A549 (cell line): ENCODE measurements at regions not wholly inside any gene's neighbourhood (a gene's known extent, or its start where the extent isn't known, plus 50 kb on each side); places are given as distances from the start of the nearest gene placed in this dataset.

ENCODE experiments used
- ATAC-seq, 2 experiments: fragments of 200-7000 bp in 1 of 2; fragments of >200 bp in 1 of 2; cut with Nextera tagmentation in 1 of 2; cut with Tn5 transposase in 1 of 2; 3 replicates each; pipeline versions ENCODE4 v1.8.0 to v1.9.1; 2018 to 2020; ENCODE audit warnings: mild to moderate bottlenecking in 1 of 2, moderate library complexity in 1 of 2
- CTCF ChIA-PET: fragments of 300-600 bp; sonication (Branson Sonifier 250); formaldehyde crosslinking; extraction: SDS; loops from one replicate; lab custom pipeline; 2021; ENCODE audit warnings: antibody characterized with exemption, inconsistent platforms; lab: Yijun Ruan, JAX
- POLR2A ChIA-PET: fragments of 350-600 bp; formaldehyde crosslinking; extraction: SDS; loops from one replicate; lab custom pipeline; 2021; ENCODE audit warnings: antibody characterized with exemption, inconsistent platforms; lab: Yijun Ruan, JAX
- DNase-seq, 2 experiments: peaks; one replicate each; pipeline versions ENCODE4 v3.0.0 to v3.0.0-alpha.2; 2011 to 2016; ENCODE audit warnings: low read depth in 1 of 2, low spot score in 1 of 2
- FAIRE-seq: peaks from 2 replicates; lab custom pipeline; 2011; peaks lifted over from hg19 to GRCh38; lab: Jason Lieb, UNC
- H3K27ac ChIP-seq, 2 experiments: fragments of >200 bp; sonication (Bioruptor Twin); formaldehyde crosslinking; 3 replicates each; pipeline ENCODE4 v1.5.1; 2016 to 2017
- H3K4me1 ChIP-seq: fragments of >200 bp; sonication (Bioruptor Twin); formaldehyde crosslinking; 3 replicates; pipeline ENCODE4 v1.6.1; 2016
- H3K4me2 ChIP-seq: fragments of >200 bp; sonication (Bioruptor Twin); formaldehyde crosslinking; 3 replicates; pipeline ENCODE4 v1.6.1; 2016
- H3K4me3 ChIP-seq: fragments of >200 bp; sonication (Bioruptor Twin); formaldehyde crosslinking; 3 replicates; pipeline ENCODE4 v1.5.1; 2016
- H3K9me3 ChIP-seq: fragments of >200 bp; sonication (Bioruptor Twin); formaldehyde crosslinking; 3 replicates; pipeline ENCODE4 v1.6.1; 2016
- CHD4 ChIP-seq: fragments of 200-600 bp; sonication (generic); IDR thresholded peaks from 2 replicates; pipeline ENCODE4 v1.6.1; 2016; ENCODE audit warnings: antibody characterized with exemption, mild to moderate bottlenecking, borderline replicate concordance
- EHF ChIP-seq: fragments of 250-450 bp; sonication (Bioruptor Pico); IDR thresholded peaks from 2 replicates; pipeline ENCODE4 v1.5.0; 2020; ENCODE audit warnings: mild to moderate bottlenecking
- EHMT2 ChIP-seq: fragments of 200-600 bp; sonication (generic); IDR thresholded peaks from 2 replicates; pipeline ENCODE4 v1.6.1; 2016; ENCODE audit warnings: antibody characterized with exemption, low read depth, mild to moderate bottlenecking, moderate library complexity
- EP300 ChIP-seq, 2 experiments: fragments of >200 bp; sonication (Bioruptor Twin); formaldehyde crosslinking; IDR thresholded peaks; 2 replicates in 1 of 2; 3 replicates in 1 of 2; pipeline ENCODE4 v1.6.1; 2016 to 2017
- FOSL2 ChIP-seq, 2 experiments: fragments of 450-650 bp in 1 of 2; fragments of >200 bp in 1 of 2; sonication (Bioruptor Twin) in 1 of 2; formaldehyde crosslinking; IDR thresholded peaks; 2 replicates each; pipeline versions ENCODE4 v1.5.0 to v1.6.1; 2016 to 2020; ENCODE audit warnings: mild to moderate bottlenecking in 1 of 2, moderate library complexity in 1 of 2
- GATA3 ChIP-seq: IDR thresholded peaks from 2 replicates; pipeline ENCODE4 v1.6.1; 2012; ENCODE audit warnings: borderline replicate concordance
- HDAC2 ChIP-seq: fragments of 200-600 bp; sonication (generic); IDR thresholded peaks from 2 replicates; pipeline ENCODE4 v1.6.1; 2016
- JUN ChIP-seq, 2 experiments: fragments of >200 bp; sonication (Bioruptor Twin); formaldehyde crosslinking; IDR thresholded peaks; 2 replicates in 1 of 2; 3 replicates in 1 of 2; pipeline ENCODE4 v1.6.1; 2016 to 2017
- JUNB ChIP-seq: fragments of >200 bp; sonication (Bioruptor Twin); formaldehyde crosslinking; IDR thresholded peaks from 2 replicates; pipeline ENCODE4 v1.6.1; 2016
- KDM5A ChIP-seq: fragments of 200-600 bp; sonication (generic); IDR thresholded peaks from 2 replicates; pipeline ENCODE4 v1.6.1; 2016; ENCODE audit warnings: antibody characterized with exemption, mild to moderate bottlenecking
- MYC ChIP-seq: IDR thresholded peaks from 2 replicates; pipeline ENCODE4 v1.6.1; 2012; ENCODE audit warnings: mild to moderate bottlenecking, inconsistent platforms, low read length, improper control_type of control experiment, borderline replicate concordance
- NFE2L2 ChIP-seq: fragments of 150-350 bp; conservative IDR thresholded peaks from 2 replicates; pipeline ENCODE4 v1.6.1; 2014; ENCODE audit warnings: low read length
- NPAS2 ChIP-seq: fragments of 250-450 bp; sonication (Bioruptor Pico); IDR thresholded peaks from 2 replicates; pipeline ENCODE4 v1.8.0; 2022; ENCODE audit warnings: mild to moderate bottlenecking, moderate library complexity, borderline replicate concordance
- NR3C1 ChIP-seq: fragments of >200 bp; sonication (Bioruptor Twin); formaldehyde crosslinking; IDR thresholded peaks from 3 replicates; pipeline ENCODE4 v1.6.1; 2017
- PHF8 ChIP-seq: fragments of 200-600 bp; sonication (generic); IDR thresholded peaks from 2 replicates; pipeline ENCODE4 v1.6.1; 2016; ENCODE audit warnings: low read depth, mild to moderate bottlenecking, antibody characterized with exemption, moderate library complexity, borderline replicate concordance
- POLR2A ChIP-seq: IDR thresholded peaks from 2 replicates; pipeline ENCODE4 v1.6.1; 2012; ENCODE audit warnings: mild to moderate bottlenecking, low read length
- POLR2AphosphoS2 ChIP-seq: conservative IDR thresholded peaks from 2 replicates; pipeline ENCODE4 v1.6.1; 2012; ENCODE audit warnings: low read length, improper control_type of control experiment, inconsistent platforms
- RAD21 ChIP-seq, 2 experiments: fragments of >200 bp in 1 of 2; sonication (Bioruptor Twin) in 1 of 2; formaldehyde crosslinking in 1 of 2; IDR thresholded peaks in 1 of 2; conservative IDR thresholded peaks in 1 of 2; 2 replicates in 1 of 2; 3 replicates in 1 of 2; pipeline ENCODE4 v1.6.1; 2012 to 2018; ENCODE audit warnings: inconsistent platforms in 1 of 2
- RCOR1 ChIP-seq: fragments of 150-350 bp; IDR thresholded peaks from 2 replicates; pipeline ENCODE4 v1.6.1; 2014; ENCODE audit warnings: antibody characterized with exemption, low read length, low read depth
- SMC3 ChIP-seq: fragments of >200 bp; sonication (Bioruptor Twin); formaldehyde crosslinking; IDR thresholded peaks from 3 replicates; pipeline ENCODE4 v1.6.1; 2018; ENCODE audit warnings: inconsistent platforms
- SREBF2 ChIP-seq: fragments of 450-650 bp; IDR thresholded peaks from 2 replicates; pipeline ENCODE4 v1.6.1; 2014; ENCODE audit warnings: mild to moderate bottlenecking, moderate library complexity
- ZFP36 ChIP-seq: fragments of 450-650 bp; IDR thresholded peaks from 2 replicates; pipeline ENCODE4 v1.6.1; 2014; ENCODE audit warnings: borderline replicate concordance; ENCODE audit not compliant: partially characterized antibody
- ZSCAN20 ChIP-seq: fragments of 250-450 bp; sonication (Bioruptor Pico); IDR thresholded peaks from 2 replicates; pipeline ENCODE4 v1.8.0; 2022; ENCODE audit warnings: mild to moderate bottlenecking, moderate library complexity
- TF ChIP-seq, protein P1 (sequence below): fragments of 250-450 bp; sonication (Bioruptor Pico); IDR thresholded peaks from 2 replicates; pipeline ENCODE4 v1.5.0; 2021; ENCODE audit warnings: mild to moderate bottlenecking, moderate library complexity, borderline replicate concordance
- TF ChIP-seq, protein P2 (sequence below): fragments of >200 bp; sonication (Bioruptor Twin); formaldehyde crosslinking; IDR thresholded peaks from 3 replicates; pipeline ENCODE4 v1.6.1; 2016
- TF ChIP-seq, protein P3 (sequence below): fragments of >200 bp; sonication (Bioruptor Twin); formaldehyde crosslinking; IDR thresholded peaks from 3 replicates; pipeline ENCODE4 v1.5.1; 2016
- TF ChIP-seq, protein P4 (sequence below): fragments of 450-650 bp; IDR thresholded peaks from 2 replicates; pipeline ENCODE4 v1.6.1; 2014; ENCODE audit warnings: antibody characterized with exemption
- TF ChIP-seq, protein P5 (sequence below): IDR thresholded peaks from 2 replicates; pipeline ENCODE4 v1.6.1; 2012; ENCODE audit warnings: low read depth, borderline replicate concordance

DNA sequence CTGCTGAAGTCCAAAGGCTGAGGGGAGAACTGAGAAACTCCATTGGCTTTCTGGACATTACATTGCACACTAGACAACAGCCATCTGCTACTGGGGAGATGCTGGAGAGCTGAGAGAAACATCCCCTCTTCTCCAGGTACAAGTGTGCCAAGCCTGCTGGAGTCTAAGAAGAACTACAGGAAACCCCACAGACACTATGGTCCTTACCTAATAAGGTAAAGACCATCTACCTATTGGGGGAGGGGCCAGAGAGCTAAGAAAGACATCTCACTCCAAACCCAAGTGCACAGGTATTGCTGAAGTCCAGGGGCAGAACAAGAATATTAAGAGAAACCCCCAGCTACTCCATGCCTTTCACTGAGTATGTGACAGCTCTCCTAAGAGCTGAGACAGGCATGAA lies 338.7 kb upstream of the NCKAP5 start:
- no peak for ATAC-seq
- DNase-seq: no peak
- ChIA-PET CTCF (interaction anchor here (1.1 to 2.0 kb wide), 2 partner anchors 15 to 20 kb away, joined by 3 to 5 read pairs; no protein-coding TSS in a partner anchor), POLR2A (no interaction called here)
- Histone ChIP-seq H3K27ac (no peak overlapping the region), H3K4me3 (no peak overlapping the region), H3K4me1 (no peaks in the 10 kb centered on the region), H3K4me2 (no peak overlapping the region), H3K9me3 (no peaks in the 10 kb centered on the region)
- no peak for FAIRE-seq
- TF ChIP-seq POLR2AphosphoS2: no peak
- no peak for TF ChIP-seq KDM5A
- TF ChIP-seq NR3C1: no peak
- TF ChIP-seq, protein P1, sequence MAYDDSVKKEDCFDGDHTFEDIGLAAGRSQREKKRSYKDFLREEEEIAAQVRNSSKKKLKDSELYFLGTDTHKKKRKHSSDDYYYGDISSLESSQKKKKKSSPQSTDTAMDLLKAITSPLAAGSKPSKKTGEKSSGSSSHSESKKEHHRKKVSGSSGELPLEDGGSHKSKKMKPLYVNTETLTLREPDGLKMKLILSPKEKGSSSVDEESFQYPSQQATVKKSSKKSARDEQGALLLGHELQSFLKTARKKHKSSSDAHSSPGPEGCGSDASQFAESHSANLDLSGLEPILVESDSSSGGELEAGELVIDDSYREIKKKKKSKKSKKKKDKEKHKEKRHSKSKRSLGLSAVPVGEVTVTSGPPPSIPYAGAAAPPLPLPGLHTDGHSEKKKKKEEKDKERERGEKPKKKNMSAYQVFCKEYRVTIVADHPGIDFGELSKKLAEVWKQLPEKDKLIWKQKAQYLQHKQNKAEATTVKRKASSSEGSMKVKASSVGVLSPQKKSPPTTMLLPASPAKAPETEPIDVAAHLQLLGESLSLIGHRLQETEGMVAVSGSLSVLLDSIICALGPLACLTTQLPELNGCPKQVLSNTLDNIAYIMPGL (CRISPR knock-in tag): no peak
- TF ChIP-seq SREBF2: no peak
- no peak for TF ChIP-seq SMC3
- no peak for TF ChIP-seq HDAC2
- TF ChIP-seq EHMT2: no peak
- TF ChIP-seq RCOR1: no peak
- TF ChIP-seq FOSL2 (IDR thresholded peaks at IDR 0.05): no peak
- TF ChIP-seq FOSL2 (CRISPR knock-in tag; IDR thresholded peaks at IDR 0.05): no peak

DNA sequence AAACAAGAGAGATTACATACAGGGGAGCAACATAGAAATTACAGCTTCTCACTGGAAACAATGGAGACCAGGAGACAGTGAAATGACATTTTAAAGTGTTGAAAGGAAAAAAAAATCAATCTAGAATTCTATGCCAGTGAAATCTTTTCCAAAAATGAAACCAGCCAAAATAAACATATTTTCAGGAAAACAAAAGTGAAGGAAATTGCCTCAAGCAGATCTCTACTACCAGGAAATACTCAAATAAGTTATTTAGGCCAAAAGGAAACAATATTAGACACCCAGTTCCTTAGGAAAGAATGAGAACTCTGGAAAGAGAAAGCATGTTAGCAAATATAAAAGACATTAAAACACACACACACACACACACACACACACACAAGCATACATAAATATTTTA lies 339.9 kb upstream of the NCKAP5 start:
- ATAC-seq (no peak), DNase-seq (no peak), FAIRE-seq (no peak)
- Histone ChIP-seq H3K4me1 (no peaks in the 10 kb centered on the region), H3K4me2 (no peak overlapping the region), H3K4me3 (no peak overlapping the region), H3K27ac (no peak overlapping the region), H3K9me3 (no peaks in the 10 kb centered on the region)
- ChIA-PET POLR2A (no interaction called here), CTCF (no interaction called here)
- TF ChIP-seq, protein P2, sequence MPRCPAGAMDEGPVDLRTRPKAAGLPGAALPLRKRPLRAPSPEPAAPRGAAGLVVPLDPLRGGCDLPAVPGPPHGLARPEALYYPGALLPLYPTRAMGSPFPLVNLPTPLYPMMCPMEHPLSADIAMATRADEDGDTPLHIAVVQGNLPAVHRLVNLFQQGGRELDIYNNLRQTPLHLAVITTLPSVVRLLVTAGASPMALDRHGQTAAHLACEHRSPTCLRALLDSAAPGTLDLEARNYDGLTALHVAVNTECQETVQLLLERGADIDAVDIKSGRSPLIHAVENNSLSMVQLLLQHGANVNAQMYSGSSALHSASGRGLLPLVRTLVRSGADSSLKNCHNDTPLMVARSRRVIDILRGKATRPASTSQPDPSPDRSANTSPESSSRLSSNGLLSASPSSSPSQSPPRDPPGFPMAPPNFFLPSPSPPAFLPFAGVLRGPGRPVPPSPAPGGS: no peak
- no peak for TF ChIP-seq PHF8
- TF ChIP-seq, protein P3, sequence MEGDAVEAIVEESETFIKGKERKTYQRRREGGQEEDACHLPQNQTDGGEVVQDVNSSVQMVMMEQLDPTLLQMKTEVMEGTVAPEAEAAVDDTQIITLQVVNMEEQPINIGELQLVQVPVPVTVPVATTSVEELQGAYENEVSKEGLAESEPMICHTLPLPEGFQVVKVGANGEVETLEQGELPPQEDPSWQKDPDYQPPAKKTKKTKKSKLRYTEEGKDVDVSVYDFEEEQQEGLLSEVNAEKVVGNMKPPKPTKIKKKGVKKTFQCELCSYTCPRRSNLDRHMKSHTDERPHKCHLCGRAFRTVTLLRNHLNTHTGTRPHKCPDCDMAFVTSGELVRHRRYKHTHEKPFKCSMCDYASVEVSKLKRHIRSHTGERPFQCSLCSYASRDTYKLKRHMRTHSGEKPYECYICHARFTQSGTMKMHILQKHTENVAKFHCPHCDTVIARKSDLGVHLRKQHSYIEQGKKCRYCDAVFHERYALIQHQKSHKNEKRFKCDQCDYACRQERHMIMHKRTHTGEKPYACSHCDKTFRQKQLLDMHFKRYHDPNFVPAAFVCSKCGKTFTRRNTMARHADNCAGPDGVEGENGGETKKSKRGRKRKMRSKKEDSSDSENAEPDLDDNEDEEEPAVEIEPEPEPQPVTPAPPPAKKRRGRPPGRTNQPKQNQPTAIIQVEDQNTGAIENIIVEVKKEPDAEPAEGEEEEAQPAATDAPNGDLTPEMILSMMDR: no peak
- TF ChIP-seq EHF (CRISPR knock-in tag): no peak
- TF ChIP-seq CHD4: no peak
- no peak for TF ChIP-seq MYC
- no peak for TF ChIP-seq JUNB
- no peak for TF ChIP-seq RAD21 (conservative IDR thresholded peaks at IDR 0.05 in 1 of 2, IDR thresholded peaks at IDR 0.05 in 1 of 2)
- no peak for TF ChIP-seq JUN (IDR thresholded peaks at IDR 0.05)
- TF ChIP-seq RCOR1: no peak
- no peak for TF ChIP-seq GATA3
- TF ChIP-seq EP300 (IDR thresholded peaks at IDR 0.05): no peak
- no peak for TF ChIP-seq ZSCAN20 (CRISPR knock-in tag)
- TF ChIP-seq, protein P4, sequence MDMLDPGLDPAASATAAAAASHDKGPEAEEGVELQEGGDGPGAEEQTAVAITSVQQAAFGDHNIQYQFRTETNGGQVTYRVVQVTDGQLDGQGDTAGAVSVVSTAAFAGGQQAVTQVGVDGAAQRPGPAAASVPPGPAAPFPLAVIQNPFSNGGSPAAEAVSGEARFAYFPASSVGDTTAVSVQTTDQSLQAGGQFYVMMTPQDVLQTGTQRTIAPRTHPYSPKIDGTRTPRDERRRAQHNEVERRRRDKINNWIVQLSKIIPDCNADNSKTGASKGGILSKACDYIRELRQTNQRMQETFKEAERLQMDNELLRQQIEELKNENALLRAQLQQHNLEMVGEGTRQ: no peak
- no peak for TF ChIP-seq NPAS2 (CRISPR knock-in tag)
- TF ChIP-seq ZFP36: no peak
- no peak for TF ChIP-seq POLR2A
- TF ChIP-seq, protein P5, sequence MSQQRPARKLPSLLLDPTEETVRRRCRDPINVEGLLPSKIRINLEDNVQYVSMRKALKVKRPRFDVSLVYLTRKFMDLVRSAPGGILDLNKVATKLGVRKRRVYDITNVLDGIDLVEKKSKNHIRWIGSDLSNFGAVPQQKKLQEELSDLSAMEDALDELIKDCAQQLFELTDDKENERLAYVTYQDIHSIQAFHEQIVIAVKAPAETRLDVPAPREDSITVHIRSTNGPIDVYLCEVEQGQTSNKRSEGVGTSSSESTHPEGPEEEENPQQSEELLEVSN: no peak
- no peak for TF ChIP-seq NFE2L2
